ENCODE measurements at regions not wholly inside any gene's neighbourhood (a gene's known extent, or its start where the extent isn't known, plus 50 kb on each side); places are given as distances from the start of the nearest gene placed in this dataset.

DNA sequence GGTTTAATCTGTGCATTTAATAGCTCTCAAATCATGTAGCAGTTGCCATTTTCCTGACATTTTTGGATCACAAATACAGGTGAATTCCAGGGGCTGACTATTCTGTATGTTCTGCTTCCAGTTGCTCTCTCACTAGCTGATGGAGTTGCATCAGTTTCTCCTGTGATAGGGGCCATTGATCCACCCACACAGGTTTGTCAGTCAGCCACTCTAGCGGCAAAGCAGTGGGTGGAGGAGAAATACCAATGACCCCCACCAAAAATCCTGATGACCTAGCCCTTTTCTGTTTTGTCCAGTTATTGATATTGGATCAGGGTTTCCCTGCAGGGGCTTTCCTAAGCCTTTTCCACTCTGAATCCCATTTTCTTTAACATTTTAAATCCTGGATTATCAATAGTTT lies 72.3 kb upstream of the BTN3A2 start:
- no peak for DNase-seq

DNA sequence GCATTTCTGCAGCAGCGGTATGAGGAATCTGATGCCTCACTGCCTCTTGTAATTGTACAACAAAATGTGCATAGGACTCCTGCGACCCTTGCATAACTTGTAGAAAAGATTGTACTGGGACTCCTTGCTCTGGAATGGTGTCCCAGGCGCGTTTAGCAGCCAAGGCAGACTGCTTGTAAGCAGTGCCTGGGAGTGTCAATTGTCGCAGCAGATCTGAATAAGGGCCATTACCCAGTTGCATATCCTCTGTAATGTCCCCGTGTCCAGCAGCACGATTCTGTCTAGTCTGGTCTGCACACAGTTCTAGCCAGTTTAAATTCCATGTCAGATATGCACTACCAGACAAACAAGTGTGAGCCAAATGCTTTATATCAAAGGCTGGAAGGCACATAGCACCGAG lies 70.7 kb upstream of the BTN3A2 start:
- no peak for DNase-seq

DNA sequence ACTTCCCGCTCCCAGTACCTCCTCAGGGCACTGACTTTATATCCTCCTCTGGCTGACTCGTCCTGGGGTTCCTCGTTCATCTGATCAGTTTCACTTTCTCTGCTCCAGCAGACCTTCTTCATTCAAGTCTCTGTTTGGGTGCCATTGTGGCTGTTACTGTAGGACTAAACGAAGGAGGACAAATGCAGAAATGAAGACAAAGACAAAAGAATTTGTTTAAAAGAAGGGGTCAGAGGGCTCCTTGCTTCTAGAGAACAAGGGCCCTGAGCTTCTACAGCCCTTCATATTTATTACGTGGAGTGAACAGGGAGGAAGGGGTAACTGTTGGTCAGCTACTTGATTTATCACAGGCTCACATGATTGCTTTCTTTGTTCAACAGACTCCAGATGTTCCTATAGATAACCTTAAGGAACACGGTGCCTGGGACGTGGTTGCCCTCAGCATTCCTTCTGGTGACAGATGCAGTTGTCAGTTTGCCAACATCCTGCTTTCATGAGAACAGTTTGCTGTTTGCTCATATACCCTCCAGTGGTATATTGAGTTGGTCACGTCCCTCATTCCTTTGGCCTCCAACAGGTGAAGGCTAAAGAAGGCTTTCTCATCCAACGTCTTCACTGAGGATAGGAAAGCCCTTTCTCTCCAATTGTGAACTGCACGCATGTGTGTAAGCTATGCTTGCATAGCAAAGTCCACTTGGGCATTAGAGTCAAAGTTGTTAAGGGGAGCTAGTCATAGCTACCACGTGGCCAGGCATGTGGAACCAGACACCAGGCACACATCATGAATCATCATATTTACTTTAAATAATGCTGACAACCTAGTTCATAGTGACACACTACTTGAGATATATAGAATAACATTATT lies 69.1 kb upstream of the BTN3A2 start:
- peak in 1 of 5 donors; percentile 25 for DNase-seq

DNA sequence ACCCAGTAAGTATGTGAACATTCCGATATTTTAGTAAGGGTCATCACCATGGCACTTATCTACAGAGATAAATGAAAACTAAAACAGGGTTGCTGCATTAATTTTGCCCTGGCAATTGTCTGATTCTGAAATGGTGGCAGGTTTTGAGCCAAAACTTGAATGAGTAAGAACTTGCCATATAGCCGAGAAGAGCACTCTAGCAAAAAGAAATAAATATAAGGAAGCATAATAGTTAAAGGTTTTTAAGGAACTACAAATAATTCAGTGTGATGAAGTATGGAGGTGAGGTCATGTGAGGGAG lies 68.5 kb upstream of the BTN3A2 start:
- DNase-seq = no peak

DNA sequence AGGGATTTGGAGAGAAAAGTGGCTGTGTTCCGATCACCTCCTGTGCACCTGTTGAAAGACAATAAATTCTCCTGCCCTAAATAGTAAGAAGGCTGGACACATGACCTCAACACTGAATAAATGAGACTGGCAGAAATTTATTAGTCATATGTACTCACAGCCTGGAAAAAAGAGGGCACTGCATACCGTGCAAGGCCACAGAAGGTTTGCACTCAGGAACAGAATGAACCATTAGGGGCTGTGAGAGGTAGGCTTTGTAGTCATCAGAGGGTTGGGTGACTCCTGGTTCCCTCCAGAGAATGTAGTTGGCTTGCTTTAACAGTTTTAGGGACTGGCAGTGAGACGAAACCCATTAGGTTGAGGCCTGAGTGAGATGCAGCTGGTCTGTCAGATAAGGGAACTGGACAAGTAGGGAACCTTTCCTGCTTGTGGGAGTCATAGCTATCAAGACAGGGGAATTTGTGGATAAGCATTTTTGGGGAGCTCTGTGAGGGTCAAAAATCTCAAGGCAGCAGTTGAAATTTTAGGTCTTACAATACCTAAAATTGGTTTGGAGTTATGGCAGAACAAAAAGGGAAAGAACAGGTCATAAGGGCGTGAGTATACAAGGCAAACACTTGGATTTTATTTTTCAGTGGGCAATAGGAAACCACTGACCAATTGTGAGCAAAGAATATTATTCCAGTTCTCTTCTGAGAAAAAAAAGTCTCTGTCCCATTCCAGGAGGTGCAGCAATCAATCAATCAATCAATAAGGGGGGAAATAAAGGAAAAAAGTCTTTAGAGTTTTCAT lies 67.9 kb upstream of the BTN3A2 start:
- DNase-seq = no peak

DNA sequence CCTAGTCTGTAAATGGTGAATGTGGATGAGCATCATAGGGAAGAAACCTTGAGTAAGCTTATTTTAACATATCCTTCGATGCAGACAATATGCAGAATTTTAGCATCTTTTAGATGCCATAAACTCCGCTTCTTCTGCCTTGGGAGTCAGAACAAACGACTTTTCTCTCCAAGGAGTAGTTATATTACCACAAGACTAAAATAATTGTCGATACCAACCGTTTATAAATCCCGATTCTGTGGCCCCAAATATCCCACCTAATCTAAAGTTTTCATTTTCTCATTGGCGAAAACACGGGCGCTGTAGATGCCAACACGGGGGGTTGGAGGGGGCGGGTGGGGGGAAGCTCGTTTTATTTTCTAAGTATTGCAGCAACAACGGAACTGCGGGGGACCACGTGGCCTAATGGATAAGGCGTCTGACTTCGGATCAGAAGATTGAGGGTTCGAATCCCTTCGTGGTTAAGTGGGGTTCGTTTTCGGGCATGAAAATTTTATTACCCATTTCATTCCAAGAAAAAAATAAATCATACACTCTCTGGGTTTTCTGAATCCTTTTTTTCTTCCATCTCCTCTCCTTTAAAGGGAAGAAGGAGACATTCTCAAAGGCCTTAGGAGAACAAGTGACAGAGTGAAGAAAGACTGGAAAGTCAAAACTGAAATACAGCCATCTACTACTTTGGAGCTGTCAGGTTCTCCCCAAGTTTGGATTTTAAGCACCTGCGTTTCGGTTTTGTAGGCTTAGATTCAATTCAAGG lies 65.5 kb upstream of the BTN3A2 start:
- DNase-seq = no peak

DNA sequence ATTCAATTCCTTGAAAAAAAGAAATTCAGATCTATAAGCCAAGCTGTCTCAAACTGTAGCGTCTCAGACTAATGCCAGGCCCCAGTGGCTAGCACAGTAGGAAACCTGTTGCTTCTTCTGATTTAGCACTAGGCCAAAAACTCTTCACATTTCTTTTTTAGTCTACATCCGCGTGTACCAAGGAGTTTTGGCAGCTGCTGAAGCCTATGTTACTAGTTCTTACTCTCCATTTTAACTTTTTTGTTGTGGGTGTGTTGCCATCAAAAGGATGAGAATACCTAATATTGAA lies 65.0 kb upstream of the BTN3A2 start:
- DNase-seq = no peak

DNA sequence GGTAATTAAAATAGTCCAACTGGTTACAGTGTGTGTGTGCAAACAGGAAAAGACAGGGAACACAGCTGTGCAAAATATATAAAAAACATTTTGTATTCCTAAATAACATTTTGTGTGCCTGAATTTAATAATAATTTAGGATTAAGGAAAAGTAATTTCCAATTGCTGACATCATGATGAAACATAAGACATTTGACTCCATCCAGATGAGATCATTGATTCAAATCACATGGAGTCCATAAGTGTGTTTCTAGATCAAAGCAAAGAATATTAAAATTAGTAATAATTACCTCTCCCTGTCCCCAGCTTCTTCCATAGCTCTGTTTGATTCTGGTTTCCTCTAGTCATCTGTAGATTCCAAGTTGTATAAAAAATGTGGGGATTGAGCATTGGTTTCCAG lies 64.6 kb upstream of the BTN3A2 start:
- DNase-seq = no peak

DNA sequence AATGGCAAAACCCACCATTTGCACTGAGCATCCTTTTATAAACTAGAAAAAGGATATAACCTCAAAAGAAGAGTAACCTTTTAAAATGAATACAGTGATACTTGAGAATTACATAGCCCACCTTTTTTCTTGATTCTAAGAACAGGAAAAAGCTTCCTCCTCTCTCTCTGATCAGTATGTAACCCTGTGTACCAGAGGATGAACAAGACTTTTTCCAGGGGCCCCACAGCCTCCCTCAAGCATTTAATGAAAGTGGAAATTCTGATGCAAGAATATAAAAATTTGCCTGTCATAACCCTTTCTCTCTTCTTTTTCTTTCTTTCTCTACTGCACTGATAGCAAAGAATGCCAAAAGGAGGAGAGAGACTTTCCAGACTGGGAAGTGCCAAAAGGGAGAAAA lies 64.2 kb upstream of the BTN3A2 start:
- no peak for DNase-seq

DNA sequence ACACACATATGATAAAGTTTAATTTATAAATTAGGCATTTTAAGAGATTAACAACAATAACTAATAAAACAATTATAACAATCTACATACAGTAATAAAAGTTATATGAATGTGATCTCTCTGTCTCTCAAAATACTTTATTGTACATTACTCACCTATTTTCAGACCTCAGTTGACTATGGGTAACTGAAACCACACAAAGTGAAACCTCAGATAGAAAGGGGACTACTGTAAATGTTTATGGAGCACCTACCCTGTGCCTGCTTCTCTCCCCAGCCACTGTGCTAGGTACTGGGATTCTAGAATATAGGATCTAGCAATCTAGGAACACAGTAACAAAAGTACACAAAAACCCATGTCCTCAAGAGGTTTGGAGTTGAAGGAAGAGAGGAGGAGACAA lies 63.4 kb upstream of the BTN3A2 start:
- DNase-seq = no peak

DNA sequence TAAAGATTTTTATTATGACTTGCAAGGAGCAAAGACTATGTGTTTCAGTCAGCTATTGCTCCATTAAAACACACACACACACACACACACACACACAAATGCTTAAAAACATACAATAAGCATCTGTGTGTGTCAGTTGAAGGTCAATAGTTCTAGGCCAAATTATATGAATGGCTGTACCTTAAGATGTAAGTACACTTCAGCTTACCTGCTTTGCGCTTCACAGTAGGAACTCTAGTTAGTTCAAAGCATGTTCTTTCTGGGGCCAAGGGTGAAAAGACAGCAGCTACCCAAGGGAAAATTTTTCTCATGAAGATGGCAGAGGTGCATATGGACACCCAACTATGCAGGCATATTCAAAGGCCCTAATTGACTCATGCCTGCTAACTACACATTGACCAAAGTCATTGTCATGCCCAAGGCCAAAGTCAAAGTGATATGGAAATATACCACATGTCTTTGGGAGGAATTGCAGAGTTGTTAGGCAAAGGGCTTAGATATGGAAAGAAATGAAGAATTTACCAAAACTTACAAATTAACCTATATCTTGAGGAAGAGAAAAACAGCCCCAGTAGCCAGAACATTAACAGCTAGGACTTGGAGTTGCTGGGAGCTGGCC lies 61.9 kb upstream of the BTN3A2 start:
- no peak for DNase-seq

DNA sequence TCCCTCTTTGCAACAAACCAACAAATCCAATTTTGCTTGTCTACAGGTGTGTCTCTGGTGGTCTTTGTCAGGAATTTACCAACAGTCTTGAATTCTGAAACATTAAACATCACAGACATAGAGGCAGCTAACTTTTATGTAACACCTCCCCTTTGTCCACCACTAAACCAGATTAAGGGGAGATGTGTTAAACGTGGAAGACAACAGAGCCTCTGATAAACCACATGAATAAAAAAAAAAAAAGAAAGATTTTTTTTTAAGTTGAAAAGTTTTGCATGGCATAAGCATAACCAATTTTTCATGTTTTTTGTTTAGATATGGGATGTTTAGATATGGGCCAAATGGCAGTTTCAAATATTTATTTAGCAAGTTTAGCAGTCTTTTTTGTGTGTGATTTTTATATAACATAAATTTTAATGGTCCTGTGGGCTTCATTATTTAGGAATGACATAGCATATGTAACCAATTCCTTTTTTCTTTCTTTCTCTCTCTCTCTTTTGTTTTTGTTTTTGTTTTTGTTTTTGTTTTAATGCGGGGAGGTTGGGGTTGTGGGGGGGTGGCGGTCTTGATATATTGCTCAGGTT lies 60.7 kb upstream of the BTN3A2 start:
- DNase-seq = no peak

DNA sequence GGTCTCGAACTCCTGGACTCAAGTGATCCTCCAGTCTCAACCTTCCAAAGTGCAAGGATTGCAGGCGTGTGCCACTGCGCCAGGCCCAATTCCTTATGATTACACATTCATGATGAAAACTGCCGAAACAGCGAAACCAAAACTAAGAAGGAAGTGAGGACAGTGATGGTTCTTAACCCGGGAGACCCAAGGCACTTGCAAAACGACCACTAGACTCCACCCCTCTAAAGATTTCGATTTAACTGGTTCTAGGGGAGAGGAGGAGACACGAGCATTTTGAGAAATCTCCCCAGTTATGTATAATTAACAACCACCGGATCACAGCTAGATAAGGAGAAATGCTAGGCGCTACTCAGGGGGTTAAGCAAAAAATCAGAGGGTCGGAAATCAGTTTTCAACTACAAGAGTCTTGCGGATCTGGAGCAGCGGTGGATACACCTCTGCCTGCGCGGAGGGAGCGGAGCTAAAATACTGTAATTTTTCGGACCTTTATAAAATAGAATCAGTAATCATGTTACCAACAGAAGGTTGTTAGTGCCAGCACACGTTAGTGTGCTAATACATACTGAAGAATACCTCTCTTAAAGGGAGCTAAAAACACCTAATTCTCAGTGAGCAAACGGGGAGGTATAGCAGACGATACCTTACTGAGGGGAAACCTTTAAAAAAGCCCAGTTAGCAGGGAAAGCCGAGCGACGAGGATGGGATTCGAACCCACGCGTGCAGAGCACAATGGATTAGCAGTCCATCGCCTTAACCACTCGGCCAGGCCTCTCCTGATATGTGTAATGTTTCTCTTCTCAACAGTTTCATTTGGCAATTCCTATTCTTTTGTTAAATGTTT lies 60.0 kb upstream of the BTN3A2 start:
- peak in 4 of 5 donors; percentile 35 to 82 (median 60) for DNase-seq

DNA sequence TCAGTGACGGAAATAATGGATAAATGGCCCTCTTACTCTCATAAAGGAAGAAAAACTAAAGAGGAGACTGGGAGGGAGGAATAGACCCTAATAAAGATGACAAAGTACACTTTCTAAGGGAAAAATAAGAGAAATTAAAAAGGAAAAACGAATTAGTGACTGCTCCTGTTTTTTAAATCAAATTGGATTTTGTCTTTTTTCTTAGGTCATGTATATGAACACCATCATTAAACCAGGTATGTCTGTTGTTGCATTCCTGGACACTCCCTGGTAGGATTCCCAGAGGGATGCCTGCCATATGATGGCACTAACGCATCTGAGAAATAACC lies 59.4 kb upstream of the BTN3A2 start:
- DNase-seq = no peak

DNA sequence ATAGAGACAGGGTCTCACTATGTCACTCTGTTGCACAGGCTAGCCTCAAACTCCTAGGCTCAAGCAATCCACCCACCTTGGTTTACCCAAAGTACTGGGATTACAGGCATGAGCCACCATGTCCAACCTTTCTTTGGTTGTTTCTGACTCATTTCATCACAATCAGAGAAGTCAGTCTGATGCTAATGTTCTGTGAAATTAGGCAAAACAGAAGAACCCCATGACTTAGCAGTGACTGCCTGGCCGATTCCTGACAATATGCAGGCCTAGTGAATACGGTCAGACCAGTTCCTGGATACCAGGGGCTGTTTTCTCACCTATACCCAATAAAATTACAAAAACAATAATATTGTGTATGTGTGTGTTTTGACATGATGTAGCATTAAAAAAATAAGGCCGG lies 58.8 kb upstream of the BTN3A2 start:
- no peak for DNase-seq

DNA sequence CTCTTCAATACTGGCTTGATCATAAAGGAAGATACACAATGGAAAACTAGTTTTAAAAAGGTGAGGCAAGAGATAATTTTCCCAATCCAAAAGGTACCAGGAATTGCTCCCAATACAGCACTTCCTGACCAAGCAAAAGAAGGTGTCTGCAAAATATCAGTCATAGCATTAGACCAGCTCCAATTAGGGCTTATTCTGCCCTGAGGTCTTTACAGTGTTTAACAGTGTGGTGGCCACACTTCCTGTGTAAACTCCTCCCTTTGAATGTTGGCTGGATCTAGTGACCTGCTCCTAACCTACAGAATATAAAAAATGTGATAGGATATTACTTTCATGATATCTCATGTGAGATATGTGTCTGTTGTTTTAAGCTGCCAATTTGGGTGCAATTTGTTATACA lies 57.1 kb upstream of the BTN3A2 start:
- DNase-seq = no peak

DNA sequence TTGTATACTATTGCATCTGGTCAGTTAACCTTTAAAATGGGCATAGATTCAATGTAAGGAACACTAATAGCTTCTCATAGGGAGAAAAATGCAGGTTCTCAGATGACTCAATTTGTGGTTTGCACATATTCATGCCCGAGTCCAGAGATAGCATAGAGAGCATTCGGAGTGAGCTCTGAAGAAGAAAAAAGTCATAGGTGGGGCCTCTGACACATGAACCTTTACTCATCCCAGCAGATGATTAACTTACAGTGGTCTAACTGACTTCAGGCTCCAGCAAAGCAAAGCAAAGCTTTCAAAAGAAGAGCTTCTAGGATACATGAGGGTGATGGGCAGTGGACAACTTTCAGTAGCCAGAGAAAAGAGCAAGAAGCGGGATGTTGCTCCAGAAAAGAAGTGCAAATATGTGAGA lies 55.3 kb upstream of the BTN3A2 start:
- peak in 1 of 5 donors; percentile 58 for DNase-seq

DNA sequence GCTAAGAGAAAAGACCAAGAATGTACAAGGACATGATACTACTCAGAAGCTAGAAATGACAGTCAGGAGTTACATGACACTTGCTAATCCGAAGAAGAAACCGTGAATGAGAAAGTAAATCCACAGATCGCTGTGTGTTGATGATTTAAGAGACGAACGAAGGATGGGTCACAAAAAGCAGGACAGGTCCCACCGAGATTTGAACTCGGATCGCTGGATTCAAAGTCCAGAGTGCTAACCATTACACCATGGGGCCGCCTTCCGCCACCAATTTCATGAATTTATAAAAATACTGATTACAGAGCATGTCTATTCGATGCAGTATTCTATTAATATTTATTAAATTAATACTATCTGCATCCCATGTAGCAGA lies 54.0 kb upstream of the BTN3A2 start:
- peak in 2 of 5 donors; percentile 25 to 46 for DNase-seq

DNA sequence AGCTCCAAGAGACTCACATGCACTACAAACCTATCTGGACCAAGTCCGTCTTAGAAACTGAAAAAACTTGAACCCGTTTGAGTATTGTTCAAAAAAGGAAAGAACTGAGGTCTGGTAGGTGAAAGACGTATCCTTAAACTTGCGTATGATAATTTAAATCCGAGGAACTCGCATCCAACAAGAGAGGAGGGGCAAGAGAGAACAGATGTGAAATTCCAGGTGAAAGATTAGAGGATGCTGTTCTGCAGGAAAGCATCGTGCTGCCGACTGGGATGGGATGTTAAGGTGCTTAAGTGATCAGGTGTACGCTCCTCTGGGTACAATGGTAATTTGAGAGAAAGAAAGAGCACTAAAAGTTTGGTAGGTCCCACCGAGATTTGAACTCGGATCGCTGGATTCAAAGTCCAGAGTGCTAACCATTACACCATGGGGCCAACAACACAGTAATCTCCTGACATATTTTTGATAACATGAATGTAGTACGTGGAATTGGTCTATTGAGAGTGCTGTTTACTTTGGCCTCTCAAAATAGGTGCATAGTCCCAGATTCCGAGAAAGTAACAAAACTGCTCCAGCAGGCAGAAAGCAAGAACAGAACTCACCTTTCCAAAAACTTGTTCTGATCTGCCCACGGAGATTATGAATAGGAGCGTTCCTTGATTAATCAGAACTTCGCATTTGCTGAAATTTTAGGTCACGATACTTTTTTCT lies 53.5 kb upstream of the BTN3A2 start:
- DNase-seq = peak in 4 of 5 donors; percentile 16 to 73 (median 31)

DNA sequence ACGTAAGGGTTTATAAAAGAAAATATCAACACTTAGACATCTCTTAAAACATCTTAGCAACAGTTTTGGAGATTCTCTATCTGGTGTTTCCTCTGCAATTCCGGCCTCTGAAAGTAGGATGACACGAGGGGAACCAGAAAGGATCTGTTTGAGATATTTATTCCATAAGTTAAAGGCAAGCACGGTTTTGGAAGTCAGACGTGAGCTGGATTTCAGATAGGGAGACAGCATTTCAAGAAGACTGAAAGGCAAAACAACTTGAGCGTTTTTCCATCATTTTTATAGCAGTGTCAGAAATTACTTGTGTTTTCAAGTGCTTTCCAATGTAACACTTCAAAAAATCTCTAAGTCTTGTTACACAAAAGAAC lies 52.9 kb upstream of the BTN3A2 start:
- no peak for DNase-seq
